Activated CD4-positive, alpha-beta T cell treated with anti-CD3 and anti-CD28 coated beads for 36 hours (primary cell): ENCODE measurements at regions not wholly inside any gene's neighbourhood (a gene's known extent, or its start where the extent isn't known, plus 50 kb on each side); places are given as distances from the start of the nearest gene placed in this dataset.
"Not testable (repeated sequence)": the region's sequence is repeated elsewhere in the genome, so short reads cannot be mapped to it uniquely, and the experiment has no call there.

Experiments
- ATAC-seq: fragments of 200-7000 bp; cut with Tn5 transposase; one replicate; pipeline ENCODE4 v1.10.0; 2021; ENCODE audit warnings: mild to moderate bottlenecking, moderate library complexity
- CTCF ChIA-PET: fragments of 350-600 bp; sonication (Branson Sonifier 250); formaldehyde crosslinking; loops from one replicate; lab custom pipeline; 2021; ENCODE audit warnings: antibody characterized with exemption; lab: Charles Lee
- POLR2A ChIA-PET: fragments of 350-600 bp; sonication (Branson Sonifier 250); formaldehyde crosslinking; loops from one replicate; lab custom pipeline; 2021; ENCODE audit warnings: antibody characterized with exemption, inconsistent platforms; lab: Charles Lee
- DNase-seq: peaks from one replicate; pipeline ENCODE4 v3.0.0-alpha.2; 2020
- H3K27ac Mint-ChIP-seq: one replicate; pipeline ENCODE4 v1.8.0; 2021; ENCODE audit warnings: mixed read lengths
- H3K27me3 Mint-ChIP-seq: one replicate; pipeline ENCODE4 v1.8.0; 2021; ENCODE audit warnings: mixed read lengths
- H3K36me3 Mint-ChIP-seq: one replicate; pipeline ENCODE4 v1.8.0; 2021; ENCODE audit warnings: low read depth, mixed read lengths
- H3K4me1 Mint-ChIP-seq: one replicate; pipeline ENCODE4 v1.8.0; 2021; ENCODE audit warnings: mixed read lengths
- H3K4me3 Mint-ChIP-seq: one replicate; pipeline ENCODE4 v1.8.0; 2021; ENCODE audit warnings: mild to moderate bottlenecking, moderate library complexity, mixed read lengths
- H3K9me3 Mint-ChIP-seq: one replicate; pipeline ENCODE4 v1.8.0; 2021; ENCODE audit warnings: low read depth, mixed read lengths
- intact Hi-C, 2 experiments: fragments of 100-400 bp; cut with DNase I in 1 of 2; cut with micrococcal nuclease in 1 of 2; formaldehyde crosslinking; loops; one replicate each; pipeline versions ENCODE4 v1.14.2 to v1.15.1; 2022 to 2024; cut with DNase I, micrococcal nuclease

DNA sequence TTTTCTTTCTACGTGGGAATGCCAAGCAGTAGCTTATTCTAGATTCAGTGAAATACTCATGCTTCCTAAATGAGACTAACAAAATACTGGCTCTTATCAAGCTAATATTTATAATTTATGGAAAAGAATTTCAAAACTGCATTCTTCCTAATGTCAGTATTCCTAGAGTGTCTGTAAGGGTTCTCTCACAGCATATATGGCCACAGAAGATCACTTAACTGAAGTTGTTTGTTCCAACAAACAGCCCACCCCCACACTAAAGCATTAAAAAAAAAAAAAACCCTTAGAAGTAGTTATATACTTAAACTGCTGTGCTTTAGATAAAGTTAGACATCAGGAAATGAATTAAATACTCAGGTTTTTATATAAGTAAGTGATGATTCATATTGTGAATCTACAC lies 247.7 kb upstream of the HSF2 start:
- Mint-ChIP-seq H3K4me3 (no peak overlapping the region), H3K27ac (no peak overlapping the region), H3K36me3 (no peaks in the 10 kb centered on the region), H3K4me1 (no peaks in the 10 kb centered on the region), H3K9me3 (no peaks in the 10 kb centered on the region), H3K27me3 (no peaks in the 10 kb centered on the region)
- ChIA-PET CTCF (interaction anchor here (1.1 kb wide), 1 partner anchor 29 kb away, joined by 3 read pairs; no protein-coding TSS in a partner anchor), POLR2A (no interaction called here)
- intact Hi-C loops = no loop called here
- ATAC-seq (no peak), DNase-seq (no peak)

DNA sequence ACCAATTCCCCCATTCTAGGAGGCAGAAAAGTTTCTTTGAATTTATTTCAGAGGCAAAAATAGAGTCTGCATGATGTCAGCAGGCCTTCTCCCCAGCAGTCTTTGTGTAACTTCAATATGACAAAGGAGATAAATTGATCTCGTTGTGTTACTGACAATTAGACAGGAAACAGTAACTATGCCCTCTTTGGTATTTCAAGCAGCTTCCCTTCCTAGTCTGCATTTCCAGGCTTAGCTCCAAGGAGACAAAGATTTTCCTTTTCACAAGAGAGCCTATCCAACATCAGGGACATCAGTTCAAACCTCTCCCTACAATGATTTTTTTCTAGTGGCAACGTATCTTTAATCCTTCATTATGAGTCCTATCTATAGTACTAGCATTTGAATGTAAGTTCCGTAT lies 245.9 kb upstream of the HSF2 start:
- no peaks in the 10 kb centered on the region for H3K9me3 Mint-ChIP-seq
- CTCF ChIA-PET = no interaction called here
- no peak overlapping the region for H3K27ac Mint-ChIP-seq
- H3K36me3 Mint-ChIP-seq = no peaks in the 10 kb centered on the region
- DNase-seq (no peak), ATAC-seq (no peak)
- POLR2A ChIA-PET = no interaction called here
- H3K4me3 Mint-ChIP-seq = no peak overlapping the region
- intact Hi-C loops = no loop called here
- no peaks in the 10 kb centered on the region for H3K27me3 Mint-ChIP-seq
- no peaks in the 10 kb centered on the region for H3K4me1 Mint-ChIP-seq

DNA sequence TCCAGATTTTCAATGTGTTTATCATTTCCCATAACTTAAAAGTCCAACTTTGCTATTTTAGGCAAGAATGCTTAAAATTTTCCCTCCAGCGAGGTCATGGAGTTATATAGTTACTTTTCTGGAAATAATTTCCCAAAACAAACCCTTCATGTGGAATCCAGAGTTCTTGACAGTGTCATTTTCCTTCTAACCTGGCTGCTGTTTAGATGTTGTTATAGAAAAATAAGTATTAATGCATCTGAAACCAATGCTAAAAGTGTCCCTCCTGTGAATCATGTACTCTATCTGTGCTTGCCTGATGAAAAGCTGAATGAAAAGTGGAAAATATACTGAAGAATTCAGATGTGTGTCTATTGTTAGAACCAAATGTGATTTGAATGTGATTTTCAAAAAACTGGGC lies 245.3 kb upstream of the HSF2 start:
- POLR2A ChIA-PET = no interaction called here
- intact Hi-C loops = no loop called here
- H3K9me3 Mint-ChIP-seq = no peaks in the 10 kb centered on the region

DNA sequence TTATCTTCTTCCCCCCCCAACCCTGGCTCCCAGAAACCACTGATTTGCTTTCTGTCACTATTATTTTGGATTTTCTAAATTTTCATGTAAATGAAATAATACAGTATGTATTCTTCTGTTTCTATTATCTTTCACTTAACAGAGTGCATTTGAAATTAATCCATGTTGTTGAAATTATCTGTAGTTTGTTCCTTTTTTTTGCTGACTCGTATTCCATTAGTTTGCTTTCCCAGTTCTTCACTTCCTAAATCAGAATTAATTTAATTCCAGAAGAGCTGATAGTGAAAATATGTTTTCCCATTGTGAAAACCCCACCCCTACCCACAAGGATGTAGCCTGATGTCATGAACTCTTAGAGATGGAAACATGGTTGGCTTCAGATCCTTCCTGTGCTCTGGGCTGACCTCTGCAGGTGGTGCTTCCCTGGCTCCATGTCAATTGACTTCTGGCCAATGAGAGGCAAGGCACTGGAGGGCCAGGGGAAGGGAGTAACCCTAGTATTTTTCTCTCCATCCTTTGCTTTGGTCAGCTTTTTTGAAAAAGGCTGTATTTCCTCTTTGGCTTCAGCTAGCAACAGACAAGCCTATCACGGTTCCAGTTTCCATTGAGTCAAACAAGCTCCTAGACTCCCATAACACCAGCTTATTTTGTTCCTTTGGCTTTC lies 244.4 kb upstream of the HSF2 start:
- no peak overlapping the region for H3K4me3 Mint-ChIP-seq
- intact Hi-C loops = no loop called here
- no peaks in the 10 kb centered on the region for H3K9me3 Mint-ChIP-seq
- H3K27me3 Mint-ChIP-seq = no peaks in the 10 kb centered on the region
- ChIA-PET POLR2A (no interaction called here), CTCF (no interaction called here)
- no peak overlapping the region for H3K27ac Mint-ChIP-seq
- DNase-seq (no peak), ATAC-seq (no peak)
- no peaks in the 10 kb centered on the region for H3K36me3 Mint-ChIP-seq
- H3K4me1 Mint-ChIP-seq = no peaks in the 10 kb centered on the region

More for the DNA sequence above, 245.3 kb upstream of the HSF2 start:
- Mint-ChIP-seq H3K4me3 (no peak overlapping the region), H3K27me3 (no peaks in the 10 kb centered on the region), H3K4me1 (no peaks in the 10 kb centered on the region), H3K36me3 (no peaks in the 10 kb centered on the region), H3K27ac (no peak overlapping the region)
- DNase-seq = no peak
- CTCF ChIA-PET = interaction anchor here (0.5 kb wide), 1 partner anchor 11 kb away, joined by 3 read pairs; no protein-coding TSS in a partner anchor
- ATAC-seq = no peak

DNA sequence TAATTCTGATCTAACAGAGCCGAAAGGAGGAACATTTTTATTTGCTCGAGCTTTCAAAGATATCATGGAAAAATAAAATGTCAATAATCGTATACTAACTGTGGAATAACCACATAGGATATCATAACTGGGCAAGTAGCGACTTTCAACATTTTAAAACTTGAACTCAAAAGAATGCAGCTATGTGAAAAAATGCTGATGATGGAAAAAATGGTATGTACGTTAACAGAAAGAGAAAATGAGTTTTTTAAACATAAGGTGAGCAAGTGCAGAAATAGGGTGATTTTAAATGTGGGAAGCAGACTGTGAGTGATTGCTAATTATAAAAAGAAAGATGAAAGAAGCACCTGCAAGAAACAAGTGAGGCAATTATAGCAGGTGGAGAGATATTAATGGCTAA lies 238.3 kb upstream of the HSF2 start:
- POLR2A ChIA-PET = no interaction called here
- no peak for ATAC-seq
- intact Hi-C loops = no loop called here
- peaks cover 2% of the 10 kb centered on the region for H3K27me3 Mint-ChIP-seq
- H3K9me3 Mint-ChIP-seq = no peaks in the 10 kb centered on the region
- DNase-seq = no peak
- no peaks in the 10 kb centered on the region for H3K4me1 Mint-ChIP-seq
- H3K4me3 Mint-ChIP-seq = no peak overlapping the region
- CTCF ChIA-PET = no interaction called here
- no peak overlapping the region for H3K27ac Mint-ChIP-seq
- H3K36me3 Mint-ChIP-seq = no peaks in the 10 kb centered on the region

DNA sequence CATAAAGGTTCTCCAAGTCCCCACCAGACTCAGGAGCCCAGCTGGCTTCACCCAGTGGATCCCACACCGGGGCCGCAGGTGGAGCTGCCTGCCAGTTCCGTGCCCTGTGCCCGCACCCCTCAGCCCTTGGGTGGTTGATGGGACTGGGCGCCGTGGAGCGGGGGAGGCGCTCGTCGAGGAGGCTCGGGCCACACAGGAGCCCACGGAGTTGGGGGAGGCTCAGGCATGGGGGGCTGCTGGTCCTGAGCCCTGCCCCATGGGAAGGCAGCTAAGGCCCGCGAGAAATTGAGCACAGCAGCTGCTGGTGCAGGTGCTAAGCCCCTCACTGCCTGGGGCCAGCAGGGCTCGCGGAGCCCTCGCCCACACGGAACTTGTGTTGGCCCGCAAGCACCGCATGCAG lies 234.4 kb upstream of the HSF2 start:
- POLR2A ChIA-PET = no interaction called here

DNA sequence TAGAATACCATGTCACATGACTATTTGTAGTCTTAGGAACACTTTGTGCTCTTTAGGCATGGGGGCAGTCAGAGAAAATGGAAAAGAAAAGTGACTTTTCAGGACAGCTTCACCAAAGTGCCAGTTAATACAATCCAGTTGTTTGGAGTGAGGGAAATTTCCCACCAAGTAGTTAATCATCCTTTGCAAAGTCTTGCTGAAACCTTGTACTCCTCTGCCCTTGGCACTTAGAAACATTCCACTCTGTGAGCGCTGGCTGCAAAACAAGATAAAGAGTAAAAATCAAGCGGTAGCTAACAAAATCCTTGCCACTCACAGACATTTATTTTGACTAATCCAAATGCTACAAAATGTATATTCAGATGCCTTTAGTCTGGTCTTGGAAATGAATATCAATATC lies 229.2 kb upstream of the HSF2 start:
- no peak overlapping the region for H3K27ac Mint-ChIP-seq
- intact Hi-C loops = no loop called here
- ATAC-seq = no peak
- ChIA-PET CTCF (no interaction called here), POLR2A (no interaction called here)
- H3K36me3 Mint-ChIP-seq = no peaks in the 10 kb centered on the region
- no peaks in the 10 kb centered on the region for H3K4me1 Mint-ChIP-seq
- no peaks in the 10 kb centered on the region for H3K27me3 Mint-ChIP-seq
- no peak for DNase-seq
- no peaks in the 10 kb centered on the region for H3K9me3 Mint-ChIP-seq
- no peak overlapping the region for H3K4me3 Mint-ChIP-seq

More for the DNA sequence above, 234.4 kb upstream of the HSF2 start:
- intact Hi-C loops = no loop called here
- Mint-ChIP-seq H3K36me3 (no peaks in the 10 kb centered on the region), H3K27me3 (peaks cover 2% of the 10 kb centered on the region), H3K4me3 (no peak overlapping the region), H3K4me1 (no peaks in the 10 kb centered on the region), H3K9me3 (no peaks in the 10 kb centered on the region), H3K27ac (no peak overlapping the region)
- CTCF ChIA-PET = no interaction called here
- DNase-seq (no peak), ATAC-seq (no peak)

DNA sequence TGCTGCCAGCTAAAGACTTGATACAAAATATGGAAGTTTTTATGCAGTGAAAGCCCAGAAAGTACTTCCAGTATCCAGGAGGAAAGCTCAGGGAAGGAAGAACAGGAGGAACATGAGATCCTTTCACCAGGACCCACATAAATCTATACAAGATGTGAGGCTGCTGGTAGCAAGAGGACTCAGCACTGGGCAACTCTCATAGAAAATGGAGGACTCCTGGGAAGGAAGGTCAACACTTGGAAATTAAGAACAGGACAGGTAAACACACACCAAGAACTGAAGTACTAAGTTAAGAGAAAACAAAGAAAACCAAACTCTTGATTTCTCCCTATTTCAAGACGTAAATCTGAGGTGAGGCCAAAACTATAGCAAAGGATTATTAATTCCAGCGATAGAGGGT lies 220.5 kb upstream of the HSF2 start:
- ChIA-PET CTCF (no interaction called here), POLR2A (no interaction called here)
- ATAC-seq = no peak

DNA sequence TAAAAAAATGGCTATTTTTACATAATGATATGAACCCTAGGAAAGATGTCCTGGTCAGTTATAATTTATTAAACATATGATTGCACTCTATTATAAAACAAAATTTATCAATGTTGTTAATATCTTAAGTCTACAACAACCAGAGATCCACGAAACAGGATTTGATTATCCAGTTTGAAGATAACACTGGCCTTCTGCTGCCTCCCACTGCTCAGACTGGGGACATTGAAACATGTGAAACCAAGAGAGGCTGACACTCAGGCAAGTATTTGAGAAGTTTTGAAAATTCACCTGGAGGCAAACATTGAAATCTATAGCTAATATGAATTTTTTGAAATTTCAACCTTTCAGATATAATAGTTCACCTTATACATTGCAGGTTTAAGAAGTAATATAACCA lies 219.3 kb upstream of the HSF2 start:
- ChIA-PET POLR2A (no interaction called here), CTCF (interaction anchor here (0.7 to 1.3 kb wide), 2 partner anchors 29 to 1557 kb away, joined by 3 read pairs; no protein-coding TSS in a partner anchor)
- no peak for DNase-seq
- Mint-ChIP-seq H3K9me3 (no peaks in the 10 kb centered on the region), H3K36me3 (no peaks in the 10 kb centered on the region), H3K4me1 (no peaks in the 10 kb centered on the region), H3K27ac (no peak overlapping the region), H3K27me3 (no peaks in the 10 kb centered on the region), H3K4me3 (no peak overlapping the region)
- intact Hi-C loops = loop anchor here in 1 of 2 experiments (10.0 kb wide), 1 partner anchor 745 kb away; the partner anchor contains the start of gene GJA1
- no peak for ATAC-seq

More for the DNA sequence above, 220.5 kb upstream of the HSF2 start:
- H3K27ac Mint-ChIP-seq = no peak overlapping the region
- no peaks in the 10 kb centered on the region for H3K9me3 Mint-ChIP-seq
- H3K4me3 Mint-ChIP-seq = no peak overlapping the region
- no peak for DNase-seq
- no peaks in the 10 kb centered on the region for H3K27me3 Mint-ChIP-seq
- no peaks in the 10 kb centered on the region for H3K4me1 Mint-ChIP-seq
- H3K36me3 Mint-ChIP-seq = no peaks in the 10 kb centered on the region
- intact Hi-C loops = no loop called here

DNA sequence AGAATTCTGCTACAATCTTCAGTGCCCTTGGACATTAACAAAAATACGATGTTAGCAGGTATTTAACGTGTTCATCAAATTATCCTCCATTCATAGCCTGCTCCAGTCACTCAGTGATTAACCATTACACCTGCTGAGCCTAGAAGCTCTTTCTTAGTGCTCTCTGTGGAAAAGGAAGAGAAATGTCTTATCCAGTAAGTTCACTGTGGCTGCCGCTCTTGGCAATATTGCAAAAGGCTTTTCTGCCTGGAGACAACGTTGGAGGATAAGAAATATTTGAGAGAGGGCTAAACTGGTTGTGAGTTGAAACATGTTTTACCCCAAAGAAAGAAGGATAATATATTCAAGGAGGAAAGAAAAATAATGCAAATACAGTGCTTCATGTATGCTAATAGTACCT lies 217.4 kb upstream of the HSF2 start:
- ChIA-PET CTCF (no interaction called here), POLR2A (no interaction called here)
- Mint-ChIP-seq H3K4me3 (no peak overlapping the region), H3K27ac (no peak overlapping the region), H3K36me3 (no peaks in the 10 kb centered on the region), H3K9me3 (no peaks in the 10 kb centered on the region), H3K27me3 (no peaks in the 10 kb centered on the region), H3K4me1 (no peaks in the 10 kb centered on the region)
- ATAC-seq = no peak
- DNase-seq = no peak
- intact Hi-C loops = loop anchor here in 1 of 2 experiments (10.0 kb wide), 1 partner anchor 747 kb away; the partner anchor contains the start of gene GJA1

DNA sequence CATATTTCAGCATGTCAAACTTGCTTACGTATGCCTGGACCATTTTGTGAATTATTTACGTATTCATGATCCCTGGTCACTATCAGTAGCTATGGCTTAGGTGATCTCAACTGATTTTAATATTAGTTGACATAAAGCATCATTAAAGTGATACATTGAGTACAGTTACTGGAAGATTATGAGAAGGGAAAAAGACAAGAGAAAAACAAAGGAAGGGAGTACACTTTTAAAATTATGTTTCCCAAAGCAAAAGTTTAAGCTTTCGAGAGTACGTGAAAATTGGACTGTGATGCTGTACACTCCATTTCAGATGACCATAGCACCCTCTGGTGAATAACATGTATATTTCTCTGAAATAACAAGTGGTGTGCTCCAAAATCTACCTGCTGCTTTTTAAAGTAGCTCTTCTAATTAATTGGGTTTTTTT lies 215.0 kb upstream of the HSF2 start:
- Mint-ChIP-seq H3K27me3 (no peaks in the 10 kb centered on the region), H3K9me3 (no peaks in the 10 kb centered on the region), H3K27ac (no peak overlapping the region), H3K36me3 (no peaks in the 10 kb centered on the region), H3K4me3 (no peak overlapping the region), H3K4me1 (no peaks in the 10 kb centered on the region)
- ATAC-seq = no peak
- ChIA-PET CTCF (interaction anchor here (0.5 kb wide), 1 partner anchor 260 kb away, joined by 3 read pairs; no protein-coding TSS in a partner anchor), POLR2A (no interaction called here)
- intact Hi-C loops = loop anchor here in 1 of 2 experiments (10.0 kb wide), 1 partner anchor 750 kb away; the partner anchor contains the start of gene GJA1
- no peak for DNase-seq

DNA sequence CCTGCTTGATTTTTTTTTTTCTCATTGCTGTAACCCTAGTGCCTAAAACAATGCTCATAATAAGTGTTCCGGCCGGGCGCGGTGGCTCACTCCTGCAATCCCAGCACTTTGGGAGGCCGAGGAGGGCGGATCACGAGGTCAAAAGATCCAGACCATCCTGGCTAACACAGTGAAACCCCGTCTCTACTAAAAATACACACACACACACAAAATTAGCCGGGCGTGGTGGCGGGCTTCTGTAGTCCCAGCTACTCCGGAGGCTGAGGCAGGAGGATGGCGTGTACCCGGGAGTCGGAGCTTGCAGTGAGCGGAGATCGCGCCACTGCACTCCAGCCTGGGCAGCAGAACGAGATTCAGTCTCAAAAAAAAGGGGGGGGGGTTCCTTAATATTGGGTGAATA lies 214.0 kb upstream of the HSF2 start:
- H3K27me3 Mint-ChIP-seq, H3K4me3 Mint-ChIP-seq, H3K4me1 Mint-ChIP-seq, H3K27ac Mint-ChIP-seq, ATAC-seq, DNase-seq, CTCF ChIA-PET, H3K36me3 Mint-ChIP-seq, H3K9me3 Mint-ChIP-seq, POLR2A ChIA-PET: not testable (repeated sequence)
- intact Hi-C loops = loop anchor here in 1 of 2 experiments (10.0 kb wide), 1 partner anchor 751 kb away; the partner anchor contains the start of gene GJA1
